SK-N-SH (cell line): ENCODE measurements at regions not wholly inside any gene's neighbourhood (a gene's known extent, or its start where the extent isn't known, plus 50 kb on each side); places are given as distances from the start of the nearest gene placed in this dataset.

Experiments
- CTCF ChIA-PET: fragments of 300-600, 350-600 bp; formaldehyde crosslinking; extraction: SDS; loops from one replicate; lab custom pipeline; 2021; lab: Yijun Ruan, JAX
- POLR2A ChIA-PET: fragments of 350-600 bp; sonication (Branson Sonifier 250); formaldehyde crosslinking; extraction: SDS; loops from one replicate; lab custom pipeline; 2020; ENCODE audit warnings: antibody characterized with exemption, inconsistent platforms; lab: Yijun Ruan, JAX
- DNase-seq: peaks from one replicate; pipeline ENCODE4 v3.0.0; 2012
- H2AFZ ChIP-seq: fragments of 200-600 bp; sonication (generic); 2 replicates; pipeline ENCODE4 v1.8.1; 2016; ENCODE audit warnings: antibody characterized with exemption, mild to moderate bottlenecking, low read depth
- H3F3A ChIP-seq: fragments of 200-600 bp; sonication (generic); replicated peaks from 2 replicates; pipeline ENCODE3; 2016; ENCODE audit warnings: antibody characterized with exemption, mild to moderate bottlenecking; ENCODE audit not compliant: insufficient read depth
- H3K27ac ChIP-seq, 2 experiments: fragments of 200-500 bp in 1 of 2; fragments of 200-600 bp in 1 of 2; sonication (Bioruptor generic) in 1 of 2; sonication (generic), shearing (Covaris generic) in 1 of 2; 2 replicates each; pipeline versions ENCODE4 v1.5.1 to v1.6.1; 2014 to 2016; ENCODE audit warnings: low read depth in 2 of 2, inconsistent platforms in 1 of 2, low read length in 1 of 2, mild to moderate bottlenecking in 1 of 2, mixed read lengths in 1 of 2
- H3K27me3 ChIP-seq: fragments of 200-600 bp; sonication (generic), shearing (Covaris generic); 2 replicates; pipeline ENCODE4 v1.6.1; 2016; ENCODE audit warnings: mixed run types; ENCODE audit not compliant: insufficient read depth
- H3K36me3 ChIP-seq, 2 experiments: fragments of 200-500 bp in 1 of 2; fragments of 200-600 bp in 1 of 2; sonication (Bioruptor generic) in 1 of 2; sonication (generic) in 1 of 2; replicated peaks in 1 of 2; 2 replicates each; pipeline versions ENCODE3 to v1.5.1; 2014 to 2016; ENCODE audit warnings: low read length in 1 of 2, mild to moderate bottlenecking in 1 of 2; ENCODE audit not compliant: insufficient read depth in 2 of 2, control insufficient read depth in 1 of 2
- H3K4me1 ChIP-seq, 2 experiments: fragments of 200-500 bp in 1 of 2; fragments of 200-600 bp in 1 of 2; sonication (Bioruptor generic) in 1 of 2; sonication (generic), shearing (Covaris generic) in 1 of 2; 2 replicates each; pipeline versions ENCODE4 v1.5.1 to v1.6.1; 2014 to 2016; ENCODE audit warnings: low read depth in 1 of 2, low read length in 1 of 2, mixed run types in 1 of 2; ENCODE audit not compliant: insufficient read depth in 2 of 2, control insufficient read depth in 1 of 2
- H3K4me2 ChIP-seq: fragments of 200-600 bp; sonication (generic), shearing (Covaris generic); 2 replicates; pipeline ENCODE4 v1.6.1; 2017; ENCODE audit warnings: mixed run types
- H3K4me3 ChIP-seq, 2 experiments: fragments of 200-500 bp in 1 of 2; fragments of 200-600 bp in 1 of 2; sonication (Bioruptor generic) in 1 of 2; sonication (generic), shearing (Covaris generic) in 1 of 2; 2 replicates each; pipeline versions ENCODE4 v1.5.1 to v1.8.1; 2014 to 2016; ENCODE audit warnings: low read depth in 2 of 2, inconsistent platforms in 1 of 2, low read length in 1 of 2, mild to moderate bottlenecking in 1 of 2, mixed read lengths in 1 of 2, moderate library complexity in 1 of 2
- H3K79me2 ChIP-seq: fragments of 200-600 bp; sonication (generic); 2 replicates; pipeline ENCODE4 v1.8.1; 2017; ENCODE audit warnings: mild to moderate bottlenecking; ENCODE audit not compliant: insufficient read depth
- H3K9ac ChIP-seq: fragments of 200-600 bp; sonication (generic); 2 replicates; pipeline ENCODE4 v1.6.1; 2017; ENCODE audit warnings: mixed run types
- H3K9me2 ChIP-seq: fragments of 200-600 bp; sonication (generic); 2 replicates; pipeline ENCODE4 v1.6.1; 2017; ENCODE audit warnings: mixed run types
- H3K9me3 ChIP-seq: fragments of 200-600 bp; sonication (generic); 2 replicates; pipeline ENCODE4 v1.6.1; 2017; ENCODE audit warnings: mixed run types, mild to moderate bottlenecking, moderate library complexity
- H4K20me1 ChIP-seq: fragments of 200-600 bp; sonication (generic); 2 replicates; pipeline ENCODE4 v1.6.1; 2017; ENCODE audit warnings: mild to moderate bottlenecking, mixed run types; ENCODE audit not compliant: insufficient read depth
- EP300 ChIP-seq, 2 experiments: IDR thresholded peaks; 2 replicates each; pipeline versions ENCODE4 v1.4.0 to v1.6.1; 2012; ENCODE audit warnings: borderline replicate concordance in 1 of 2, low read depth in 1 of 2, low read length in 1 of 2
- FOSL2 ChIP-seq: IDR thresholded peaks from 2 replicates; pipeline ENCODE4 v1.4.0; 2012; ENCODE audit warnings: low read depth, mild to moderate bottlenecking, moderate library complexity, borderline replicate concordance
- FOXM1 ChIP-seq: IDR thresholded peaks from 2 replicates; pipeline ENCODE4 v1.4.0; 2012; ENCODE audit warnings: low read depth, mild to moderate bottlenecking
- GABPA ChIP-seq: IDR thresholded peaks from 2 replicates; pipeline ENCODE4 v1.4.0; 2012; ENCODE audit warnings: low read depth, mild to moderate bottlenecking
- GATA2 ChIP-seq: sonication (generic); formaldehyde crosslinking; IDR thresholded peaks from 2 replicates; pipeline ENCODE4 v1.5.0; 2020; ENCODE audit warnings: mild to moderate bottlenecking, missing genetic modification reagents
- IRF3 ChIP-seq: fragments of 150-350 bp; IDR thresholded peaks from 2 replicates; pipeline ENCODE4 v1.6.1; 2016; ENCODE audit warnings: mild to moderate bottlenecking, low read depth, low read length
- MEF2A ChIP-seq: IDR thresholded peaks from 2 replicates; pipeline ENCODE4 v1.4.0; 2012; ENCODE audit warnings: low read depth, borderline replicate concordance
- MXI1 ChIP-seq: IDR thresholded peaks from 2 replicates; pipeline ENCODE4 v1.6.1; 2012; ENCODE audit warnings: mild to moderate bottlenecking, low read depth, low read length, improper control_type of control experiment
- NFIC ChIP-seq: IDR thresholded peaks from 2 replicates; pipeline ENCODE4 v1.4.0; 2012; ENCODE audit warnings: borderline replicate concordance
- NRF1 ChIP-seq: IDR thresholded peaks from 2 replicates; pipeline ENCODE4 v1.6.1; 2012; ENCODE audit warnings: low read depth, mild to moderate bottlenecking, low read length
- PBX3 ChIP-seq: IDR thresholded peaks from 2 replicates; pipeline ENCODE4; 2012
- RAD21 ChIP-seq: IDR thresholded peaks from 2 replicates; pipeline ENCODE4 v1.6.1; 2012; ENCODE audit warnings: mild to moderate bottlenecking, low read length
- RCOR1 ChIP-seq: fragments of 150-350 bp; IDR thresholded peaks from 2 replicates; pipeline ENCODE4 v1.6.1; 2017; ENCODE audit warnings: antibody characterized with exemption, low read length
- SIN3A ChIP-seq: IDR thresholded peaks from 2 replicates; pipeline ENCODE4 v1.6.1; 2012; ENCODE audit warnings: low read depth, mild to moderate bottlenecking, low read length, moderate library complexity, borderline replicate concordance
- TAF1 ChIP-seq: IDR thresholded peaks from 2 replicates; pipeline ENCODE4 v1.6.1; 2012; ENCODE audit warnings: low read depth, mild to moderate bottlenecking, low read length, moderate library complexity, borderline replicate concordance
- TCF12 ChIP-seq: IDR thresholded peaks from 2 replicates; pipeline ENCODE4 v1.4.0; 2012
- TEAD4 ChIP-seq: IDR thresholded peaks from 2 replicates; pipeline ENCODE4 v1.4.0; 2012; ENCODE audit warnings: mild to moderate bottlenecking, borderline replicate concordance; ENCODE audit not compliant: insufficient read depth
- ZBTB33 ChIP-seq: IDR thresholded peaks from 2 replicates; pipeline ENCODE4 v1.4.0; 2012; ENCODE audit warnings: low read depth, borderline replicate concordance
- whole genome bisulfite sequencing: methylation state at CpG from one replicate; pipeline ENCODE4 v1.1.6; 2017; ENCODE audit warnings: low lambda C conversion rate; 5-methylcytosine and 5-hydroxymethylcytosine counted together

GRCh38 chr6:2503816-2504494, 246.8 kb downstream of the MYLK4 start:
- Histone ChIP-seq H3F3A (no peaks in the 10 kb centered on the region), H3K4me1 (no peaks in the 10 kb centered on the region; a peak in 1 of 4 replicates), H3K9me2 (no peaks in the 10 kb centered on the region), H4K20me1 (no peaks in the 10 kb centered on the region), H3K9me3 (no peaks in the 10 kb centered on the region), H2AFZ (no peak overlapping the region), H3K4me2 (no peak overlapping the region), H3K27me3 (no peaks in the 10 kb centered on the region; the same call in 1 of the 2 replicates), H3K4me3 (no peak overlapping the region), H3K36me3 (no peaks in the 10 kb centered on the region), H3K27ac (no peak overlapping the region), H3K9ac (no peak overlapping the region), H3K79me2 (no peaks in the 10 kb centered on the region)
- DNase-seq = no peak
- 18% methylated on average over 5 of the region's 5 CpGs for WGBS
- POLR2A ChIA-PET = no interaction called here
- CTCF ChIA-PET = interaction anchor here (0.8 kb wide), 1 partner anchor 20 kb away, joined by 3 read pairs; no protein-coding TSS in a partner anchor
- TF ChIP-seq EP300 (IDR thresholded peaks at IDR 0.05; ENCODE audit: borderline replicate concordance in 1 of 2, low read depth in 1 of 2, low read length in 1 of 2) (no peak), SIN3A (no peak)

- no peak overlapping the region for H2AFZ ChIP-seq
- DNase-seq = no peak
- WGBS = 41% methylated on average over 10 of the region's 10 CpGs
- no peaks in the 10 kb centered on the region for H4K20me1 ChIP-seq
- CTCF ChIA-PET = interaction anchor here (0.8 kb wide), 1 partner anchor 21 kb away, joined by 3 read pairs; no protein-coding TSS in a partner anchor
- H3K4me1 ChIP-seq = no peaks in the 10 kb centered on the region; a peak in 1 of 4 replicates
- no peaks in the 10 kb centered on the region for H3K9me3 ChIP-seq
- no peaks in the 10 kb centered on the region for H3K79me2 ChIP-seq
- TF ChIP-seq EP300 (IDR thresholded peaks at IDR 0.05; ENCODE audit: borderline replicate concordance in 1 of 2, low read depth in 1 of 2, low read length in 1 of 2) (no peak), ZBTB33 (no peak), MXI1 (no peak), IRF3 (no peak), FOSL2 (no peak), TCF12 (no peak), GABPA (no peak), PBX3 (no peak), SIN3A (no peak), GATA2 (CRISPR knock-in tag) (no peak), NRF1 (no peak), TEAD4 (no peak), RCOR1 (no peak), FOXM1 (no peak), RAD21 (no peak), NFIC (no peak), MEF2A (no peak), TAF1 (no peak)
- no peaks in the 10 kb centered on the region for H3K9me2 ChIP-seq
- no peak overlapping the region for H3K4me2 ChIP-seq
- H3K4me3 ChIP-seq = no peak overlapping the region
- no peaks in the 10 kb centered on the region for H3F3A ChIP-seq
- no peaks in the 10 kb centered on the region for H3K36me3 ChIP-seq
- H3K27me3 ChIP-seq = no peaks in the 10 kb centered on the region; the same call in 1 of the 2 replicates
- no peak overlapping the region for H3K9ac ChIP-seq
- POLR2A ChIA-PET = no interaction called here
- no peak overlapping the region for H3K27ac ChIP-seq
Observed at GRCh38 chr6:2502998-2503674, 247.6 kb downstream of the MYLK4 start.
